ENCODE measurements at regions not wholly inside any gene's neighbourhood (a gene's known extent, or its start where the extent isn't known, plus 50 kb on each side); places are given as distances from the start of the nearest gene placed in this dataset.
"Not testable (repeated sequence)": the region's sequence is repeated elsewhere in the genome, so short reads cannot be mapped to it uniquely, and the experiment has no call there.

GRCh38 chr9:88816141-88816540 is 175.1 kb upstream of the S1PR3 start:
- DNase-seq (ENCODE audit: low read depth): peak; percentile 61

GRCh38 chr9:88816591-88816990 is 174.7 kb upstream of the S1PR3 start:
- DNase-seq (ENCODE audit: low read depth): no peak

- no peak for DNase-seq (ENCODE audit: low read depth)
Measured at GRCh38 chr9:88817628-88818027, 173.6 kb upstream of the S1PR3 start.

- peak; percentile 55 for DNase-seq (ENCODE audit: low read depth)
Measured at GRCh38 chr9:88818495-88819201, 172.6 kb upstream of the S1PR3 start.

GRCh38 chr9:88819476-88819875 is 171.8 kb upstream of the S1PR3 start:
- DNase-seq (ENCODE audit: low read depth): no peak

- no peak for DNase-seq (ENCODE audit: low read depth)
Measured at GRCh38 chr9:88820055-88820454, 171.2 kb upstream of the S1PR3 start.

- DNase-seq (ENCODE audit: low read depth): no peak
Measured at GRCh38 chr9:88821033-88821745, 170.1 kb upstream of the S1PR3 start.

GRCh38 chr9:88821746-88822106 is 169.5 kb upstream of the S1PR3 start:
- no peak for DNase-seq (ENCODE audit: low read depth)

- DNase-seq (ENCODE audit: low read depth): no peak
Measured at GRCh38 chr9:88824711-88825110, 166.6 kb upstream of the S1PR3 start.

- DNase-seq (ENCODE audit: low read depth): no peak
Measured at GRCh38 chr9:88826181-88826580, 165.1 kb upstream of the S1PR3 start.

GRCh38 chr9:88826771-88827181 is 164.5 kb upstream of the S1PR3 start:
- peak; percentile 60 for DNase-seq (ENCODE audit: low read depth)

- DNase-seq (ENCODE audit: low read depth): no peak
Measured at GRCh38 chr9:88828018-88828417, 163.2 kb upstream of the S1PR3 start.

GRCh38 chr9:88828492-88828974 is 162.7 kb upstream of the S1PR3 start:
- no peak for DNase-seq (ENCODE audit: low read depth)

- DNase-seq (ENCODE audit: low read depth): no peak
Measured at GRCh38 chr9:88829276-88829675, 162.0 kb upstream of the S1PR3 start.

GRCh38 chr9:88831713-88832407 is 159.4 kb upstream of the S1PR3 start:
- no peak for DNase-seq (ENCODE audit: low read depth)

- DNase-seq (ENCODE audit: low read depth): no peak
Measured at GRCh38 chr9:88833946-88834345, 157.3 kb upstream of the S1PR3 start.

GRCh38 chr9:88835038-88835466 is 156.2 kb upstream of the S1PR3 start:
- peak; percentile 65 for DNase-seq (ENCODE audit: low read depth)

- DNase-seq (ENCODE audit: low read depth): no peak
Measured at GRCh38 chr9:88835772-88836171, 155.5 kb upstream of the S1PR3 start.

GRCh38 chr9:88837731-88838130 is 153.5 kb upstream of the S1PR3 start:
- no peak for DNase-seq (ENCODE audit: low read depth)

- not testable (repeated sequence) for DNase-seq (ENCODE audit: low read depth)
Measured at GRCh38 chr9:88849878-88850277, 141.4 kb upstream of the S1PR3 start.

GRCh38 chr9:88852794-88853193 is 138.5 kb upstream of the S1PR3 start:
- peak; percentile 92 for DNase-seq (ENCODE audit: low read depth)

GRCh38 chr9:88870627-88871026 is 120.6 kb upstream of the S1PR3 start:
- no peak for DNase-seq (ENCODE audit: low read depth)

- DNase-seq (ENCODE audit: low read depth): no peak
Measured at GRCh38 chr9:88871669-88872068, 119.6 kb upstream of the S1PR3 start.
